WERI-Rb-1 (cell line): ENCODE measurements at regions not wholly inside any gene's neighbourhood (a gene's known extent, or its start where the extent isn't known, plus 50 kb on each side); places are given as distances from the start of the nearest gene placed in this dataset.

Experiments used
- DNase-seq: peaks from one replicate; pipeline ENCODE4 v3.0.0-alpha.2; 2020
- H3K27ac ChIP-seq: fragments of 250-450 bp; sonication (Bioruptor Pico); 2 replicates; pipeline ENCODE4 v1.5.1; 2020; ENCODE audit warnings: mild to moderate bottlenecking, moderate library complexity
- H3K27me3 ChIP-seq: fragments of 250-450 bp; sonication (Bioruptor Pico); 2 replicates; pipeline ENCODE4 v1.5.1; 2021; ENCODE audit warnings: mild to moderate bottlenecking, low read depth, moderate library complexity; ENCODE audit not compliant: insufficient read depth, severe bottlenecking
- H3K36me3 ChIP-seq: fragments of 250-450 bp; sonication (Bioruptor Pico); 2 replicates; pipeline ENCODE4 v1.5.1; 2020; ENCODE audit warnings: mild to moderate bottlenecking, moderate library complexity
- H3K4me3 ChIP-seq: 2 replicates; pipeline ENCODE4 v1.5.1; 2011; ENCODE audit warnings: low read depth, mild to moderate bottlenecking, control low read depth, low read length
- H3K9me3 ChIP-seq: fragments of 250-450 bp; sonication (Bioruptor Pico); 2 replicates; pipeline ENCODE4 v1.5.1; 2021; ENCODE audit warnings: mild to moderate bottlenecking, moderate library complexity; ENCODE audit not compliant: severe bottlenecking
- CTCF ChIP-seq: IDR thresholded peaks from 2 replicates; pipeline ENCODE4 v1.5.1; 2011; ENCODE audit warnings: low read depth, mild to moderate bottlenecking, control low read depth, inconsistent platforms, low read length

- TF ChIP-seq CTCF, result no peak
- Histone ChIP-seq H3K27me3 (no peaks in the 10 kb centered on the region), H3K27ac (no peak overlapping the region), H3K9me3 (no peaks in the 10 kb centered on the region), H3K4me3 (no peak overlapping the region), H3K36me3 (no peaks in the 10 kb centered on the region)
- no peak for DNase-seq
Observed at GRCh38 chr10:29921071-29921446, 138.3 kb downstream of the JCAD start.

GRCh38 chr10:29920408-29921070 is 138.8 kb downstream of the JCAD start:
- no peak overlapping the region for H3K4me3 ChIP-seq
- DNase-seq, result no peak
- no peak for TF ChIP-seq CTCF
- no peak overlapping the region for H3K27ac ChIP-seq
- no peaks in the 10 kb centered on the region for H3K36me3 ChIP-seq
- no peaks in the 10 kb centered on the region for H3K27me3 ChIP-seq
- H3K9me3 ChIP-seq, result no peaks in the 10 kb centered on the region

GRCh38 chr10:29918623-29919400 is 140.6 kb downstream of the JCAD start:
- H3K9me3 ChIP-seq, result no peaks in the 10 kb centered on the region
- H3K27me3 ChIP-seq, result no peaks in the 10 kb centered on the region
- no peak for TF ChIP-seq CTCF
- no peaks in the 10 kb centered on the region for H3K36me3 ChIP-seq
- no peak overlapping the region for H3K27ac ChIP-seq
- no peak overlapping the region for H3K4me3 ChIP-seq
- no peak for DNase-seq

GRCh38 chr10:29917311-29917710 is 142.1 kb downstream of the JCAD start:
- Histone ChIP-seq H3K27ac (no peak overlapping the region), H3K36me3 (no peaks in the 10 kb centered on the region), H3K4me3 (no peak overlapping the region), H3K27me3 (no peaks in the 10 kb centered on the region), H3K9me3 (no peaks in the 10 kb centered on the region)
- no peak for DNase-seq
- no peak for TF ChIP-seq CTCF

- H3K27me3 ChIP-seq, result no peaks in the 10 kb centered on the region
- H3K4me3 ChIP-seq, result no peak overlapping the region
- H3K36me3 ChIP-seq, result no peaks in the 10 kb centered on the region
- DNase-seq, result no peak
- no peak for TF ChIP-seq CTCF
- H3K9me3 ChIP-seq, result no peaks in the 10 kb centered on the region
- H3K27ac ChIP-seq, result no peak overlapping the region
Observed at GRCh38 chr10:29916669-29917068, 142.7 kb downstream of the JCAD start.
